ENCODE measurements at regions not wholly inside any gene's neighbourhood (a gene's known extent, or its start where the extent isn't known, plus 50 kb on each side); places are given as distances from the start of the nearest gene placed in this dataset.
"Not testable (repeated sequence)": the region's sequence is repeated elsewhere in the genome, so short reads cannot be mapped to it uniquely, and the experiment has no call there.

DNA sequence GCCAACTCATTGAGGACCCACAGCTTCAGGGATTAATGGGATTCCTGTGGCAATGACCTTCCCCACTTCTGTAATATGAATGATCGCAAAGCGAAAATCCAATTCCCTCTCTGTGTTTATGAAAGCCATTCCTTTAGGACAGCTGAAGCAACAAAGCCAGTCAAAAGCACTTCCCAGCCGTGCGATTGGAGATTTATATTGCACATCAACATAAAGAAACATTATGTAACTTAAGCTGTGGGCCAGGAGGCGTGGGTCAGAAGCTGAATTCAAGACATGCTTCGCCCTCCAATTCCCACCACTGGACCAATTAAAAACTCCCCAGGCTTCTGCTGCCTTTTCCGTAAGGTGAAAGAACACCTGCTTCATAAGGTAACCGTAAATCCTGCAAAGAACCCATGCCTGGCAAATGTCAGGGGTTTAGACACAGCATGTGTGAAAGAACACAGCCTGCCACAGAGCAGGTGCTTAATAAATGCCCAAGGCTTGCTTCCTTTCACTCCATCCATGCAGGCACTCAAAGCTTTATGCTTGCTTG, 138.9 kb upstream of the SOD1 start:
- no peak overlapping the region for H3K4me3 ChIP-seq (replicated peaks in 1 of 2; ENCODE audit: low read depth in 2 of 2, low read length in 2 of 2)

DNA sequence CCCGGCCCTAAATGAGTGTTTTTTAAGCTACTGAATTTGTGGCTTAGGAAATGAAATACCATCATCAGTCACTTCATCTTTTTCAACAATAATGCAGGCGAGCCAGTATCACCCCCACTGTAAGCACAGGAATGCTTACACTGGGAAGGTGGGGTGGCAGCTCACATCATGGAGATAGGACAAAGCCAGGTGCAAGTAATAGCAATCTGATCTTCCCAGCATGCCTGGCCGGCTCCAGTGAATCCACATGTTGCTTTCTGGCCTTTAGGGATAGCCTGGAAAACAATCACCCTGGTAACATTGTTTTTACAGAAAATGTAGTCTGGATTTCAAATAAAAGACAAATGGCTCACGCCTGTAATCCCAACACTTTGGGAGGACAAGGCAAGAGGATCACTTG, 140.9 kb upstream of the SOD1 start:
- TF ChIP-seq, protein P1, sequence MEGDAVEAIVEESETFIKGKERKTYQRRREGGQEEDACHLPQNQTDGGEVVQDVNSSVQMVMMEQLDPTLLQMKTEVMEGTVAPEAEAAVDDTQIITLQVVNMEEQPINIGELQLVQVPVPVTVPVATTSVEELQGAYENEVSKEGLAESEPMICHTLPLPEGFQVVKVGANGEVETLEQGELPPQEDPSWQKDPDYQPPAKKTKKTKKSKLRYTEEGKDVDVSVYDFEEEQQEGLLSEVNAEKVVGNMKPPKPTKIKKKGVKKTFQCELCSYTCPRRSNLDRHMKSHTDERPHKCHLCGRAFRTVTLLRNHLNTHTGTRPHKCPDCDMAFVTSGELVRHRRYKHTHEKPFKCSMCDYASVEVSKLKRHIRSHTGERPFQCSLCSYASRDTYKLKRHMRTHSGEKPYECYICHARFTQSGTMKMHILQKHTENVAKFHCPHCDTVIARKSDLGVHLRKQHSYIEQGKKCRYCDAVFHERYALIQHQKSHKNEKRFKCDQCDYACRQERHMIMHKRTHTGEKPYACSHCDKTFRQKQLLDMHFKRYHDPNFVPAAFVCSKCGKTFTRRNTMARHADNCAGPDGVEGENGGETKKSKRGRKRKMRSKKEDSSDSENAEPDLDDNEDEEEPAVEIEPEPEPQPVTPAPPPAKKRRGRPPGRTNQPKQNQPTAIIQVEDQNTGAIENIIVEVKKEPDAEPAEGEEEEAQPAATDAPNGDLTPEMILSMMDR (IDR thresholded peaks at IDR 0.05; ENCODE audit: low read depth, low read length), result no peak
- no peak overlapping the region for H3K4me3 ChIP-seq (replicated peaks in 1 of 2; ENCODE audit: low read depth in 2 of 2, low read length in 2 of 2)
- DNase-seq (ENCODE audit: low read depth in 2 of 2), result no peak

More for the DNA sequence above, 138.9 kb upstream of the SOD1 start:
- DNase-seq (ENCODE audit: low read depth in 2 of 2), result no peak
- TF ChIP-seq, protein P1 (IDR thresholded peaks at IDR 0.05; ENCODE audit: low read depth, low read length), result no peak

DNA sequence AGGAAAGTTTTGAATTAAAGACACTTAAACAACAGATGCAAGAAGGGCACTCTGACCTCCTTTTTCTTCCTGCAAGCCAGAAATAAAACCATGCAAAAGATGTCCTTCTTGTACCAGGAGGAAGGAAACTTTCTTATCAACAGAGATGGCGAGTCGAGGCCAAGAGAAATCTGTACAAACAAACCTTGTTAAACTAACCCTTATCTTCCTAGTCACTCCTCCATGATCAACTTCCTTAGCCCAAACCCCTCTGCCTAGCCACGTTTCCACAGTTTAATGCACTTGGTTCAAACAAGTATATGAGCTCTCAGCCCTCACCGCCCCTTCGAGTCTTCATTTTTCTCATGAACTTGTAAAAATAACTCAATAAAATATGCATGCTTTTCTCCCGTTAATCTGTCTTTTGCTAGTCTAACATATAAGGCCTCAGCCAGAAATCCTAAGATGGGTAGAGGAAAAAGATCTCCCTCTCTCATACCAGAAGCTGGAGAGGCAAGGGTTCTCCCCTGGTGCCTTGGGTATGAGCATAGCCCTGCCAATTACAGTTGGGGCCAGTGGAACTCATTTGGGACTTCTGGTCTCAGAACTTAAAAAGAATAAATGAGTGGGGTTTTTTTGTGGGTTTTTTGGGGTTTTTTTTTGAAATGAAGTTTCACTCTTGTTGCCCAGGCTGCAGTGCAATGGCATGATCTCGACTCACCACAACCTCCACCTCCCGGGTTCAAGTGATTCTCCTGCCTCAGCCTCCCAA, 141.7 kb upstream of the SOD1 start:
- no peak for DNase-seq (ENCODE audit: low read depth in 2 of 2)
- no peak overlapping the region for H3K4me3 ChIP-seq (replicated peaks in 1 of 2; ENCODE audit: low read depth in 2 of 2, low read length in 2 of 2)
- TF ChIP-seq, protein P1 (IDR thresholded peaks at IDR 0.05; ENCODE audit: low read depth, low read length), result no peak

DNA sequence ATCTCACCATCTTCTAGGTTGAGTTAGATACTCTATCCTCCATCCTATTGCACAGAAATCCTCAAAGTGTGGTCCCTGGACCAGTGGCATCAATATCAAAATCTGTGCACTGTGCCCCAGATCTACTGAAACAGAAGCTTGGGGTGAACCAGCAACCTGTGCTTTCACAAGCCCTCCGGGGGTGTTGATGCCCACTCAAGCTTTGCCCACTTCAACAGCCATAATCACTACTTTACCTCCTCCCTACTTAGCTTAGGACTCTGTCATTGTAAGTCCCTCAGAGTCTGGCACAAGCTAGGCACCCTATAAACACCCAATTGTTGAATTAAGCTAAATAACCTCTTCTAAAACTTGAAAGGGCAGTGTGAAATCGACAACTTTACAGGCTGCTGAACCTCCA, 144.2 kb upstream of the SOD1 start:
- DNase-seq (ENCODE audit: low read depth in 2 of 2), result no peak
- TF ChIP-seq, protein P1 (IDR thresholded peaks at IDR 0.05; ENCODE audit: low read depth, low read length), result no peak
- H3K4me3 ChIP-seq (replicated peaks in 1 of 2; ENCODE audit: low read depth in 2 of 2, low read length in 2 of 2), result no peak overlapping the region

DNA sequence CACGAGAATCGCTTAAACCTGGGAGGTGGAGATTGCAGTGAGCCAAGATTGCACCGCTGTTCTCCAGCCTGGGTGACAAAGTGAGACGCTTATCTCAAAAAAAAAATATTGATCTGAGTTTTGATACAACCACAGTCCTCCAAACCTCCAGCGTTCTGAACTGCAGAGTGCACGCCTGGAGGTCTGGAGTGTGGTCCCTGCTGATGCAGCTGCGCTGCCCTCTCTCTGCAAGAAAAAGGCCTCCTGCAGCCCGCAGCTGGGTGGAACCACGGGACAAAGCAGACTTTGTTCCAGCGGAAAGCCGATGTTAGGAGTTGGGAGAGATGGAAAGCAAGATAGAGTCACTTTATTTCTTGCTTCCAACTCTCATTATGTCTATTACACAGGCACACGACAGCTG, 144.9 kb upstream of the SOD1 start:
- no peak for DNase-seq (ENCODE audit: low read depth in 2 of 2)
- H3K4me3 ChIP-seq (replicated peaks in 1 of 2; ENCODE audit: low read depth in 2 of 2, low read length in 2 of 2), result no peak overlapping the region
- TF ChIP-seq, protein P1 (IDR thresholded peaks at IDR 0.05; ENCODE audit: low read depth, low read length), result no peak

DNA sequence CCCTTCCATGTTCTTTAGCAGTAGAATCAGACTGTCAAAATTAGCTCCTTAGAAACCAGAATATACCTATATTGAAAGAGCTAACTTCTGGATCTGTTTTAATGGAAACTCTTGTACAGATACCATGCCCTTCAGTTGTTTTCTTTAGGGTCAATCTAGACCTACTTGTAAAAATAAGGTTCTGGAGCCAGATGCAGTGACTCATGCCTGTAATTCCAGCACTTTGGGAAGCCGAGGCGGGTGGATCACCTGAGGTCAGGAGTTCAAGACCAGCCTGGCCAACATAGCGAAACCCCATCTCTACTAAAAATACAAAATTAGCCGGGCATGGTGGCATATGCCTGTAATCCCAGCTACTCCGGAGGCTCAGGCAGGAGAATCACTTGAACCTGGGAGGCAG, 146.0 kb upstream of the SOD1 start:
- not testable (repeated sequence) for H3K4me3 ChIP-seq (replicated peaks in 1 of 2; ENCODE audit: low read depth in 2 of 2, low read length in 2 of 2); DNase-seq (ENCODE audit: low read depth in 2 of 2)

DNA sequence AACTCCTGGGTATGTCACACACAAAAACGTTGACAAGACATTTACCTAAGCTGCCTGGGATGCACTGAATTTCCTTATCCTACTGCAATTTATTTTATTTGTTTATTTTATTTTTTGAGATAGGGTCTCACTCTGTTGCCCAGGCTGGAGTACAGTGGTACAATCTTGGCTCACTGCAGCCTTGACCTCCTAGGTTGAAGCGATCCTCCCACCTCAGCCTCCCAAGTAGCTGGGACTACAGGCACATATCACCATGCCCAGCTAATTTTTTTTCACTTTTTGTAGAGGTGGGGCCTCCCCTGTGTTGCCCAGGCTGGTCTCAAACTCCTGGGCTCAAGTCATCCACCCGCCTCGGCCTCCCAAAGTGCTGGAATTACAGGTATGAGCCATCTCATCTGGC, 147.5 kb upstream of the SOD1 start:
- DNase-seq (ENCODE audit: low read depth in 2 of 2); H3K4me3 ChIP-seq (replicated peaks in 1 of 2; ENCODE audit: low read depth in 2 of 2, low read length in 2 of 2): not testable (repeated sequence)

DNA sequence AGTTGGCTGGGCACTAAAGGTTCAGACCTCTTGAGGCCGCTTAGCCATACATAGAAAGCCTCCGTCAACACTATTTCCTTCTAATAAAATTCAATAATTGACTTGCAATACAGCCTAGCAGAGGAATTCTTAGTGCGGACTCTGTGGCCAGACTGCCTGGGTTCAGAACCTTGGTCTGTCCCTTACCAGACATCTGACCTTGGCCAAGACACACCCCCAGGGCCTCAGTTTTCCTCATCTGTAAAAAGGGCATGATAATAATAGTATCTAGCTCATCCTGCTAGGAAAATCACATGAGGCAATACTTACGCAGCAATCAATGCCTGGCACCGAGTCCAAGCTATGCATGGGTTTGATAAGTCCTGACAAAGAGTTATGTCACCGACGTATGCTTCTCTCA, 148.2 kb upstream of the SOD1 start:
- no peak overlapping the region for H3K4me3 ChIP-seq (replicated peaks in 1 of 2; ENCODE audit: low read depth in 2 of 2, low read length in 2 of 2)
- no peak for DNase-seq (ENCODE audit: low read depth in 2 of 2)
- TF ChIP-seq, protein P1 (IDR thresholded peaks at IDR 0.05; ENCODE audit: low read depth, low read length), result no peak
